Heart left ventricle (tissue), 16 donors: ENCODE measurements at regions not wholly inside any gene's neighbourhood (a gene's known extent, or its start where the extent isn't known, plus 50 kb on each side); places are given as distances from the start of the nearest gene placed in this dataset.

ENCODE experiments used
- ATAC-seq, 4 donors: fragments of 200-7000 bp; cut with Tn5 transposase; one replicate each; pipeline ENCODE4 v1.9.1; 2020 to 2022; ENCODE audit warnings: moderate library complexity in 4 of 4, mild to moderate bottlenecking in 3 of 4, moderate number of reproducible peaks in 1 of 4
- DNase-seq, 5 donors: peaks; one replicate each; pipeline ENCODE4 v3.0.0-alpha.2; 2020
- H3K27ac ChIP-seq, 12 donors: fragments of 200-600 bp; sonication (generic) in 4 of 12; one replicate each; pipeline versions ENCODE4 v1.5.0 to v1.8.0; 2016 to 2022; ENCODE audit warnings: mild to moderate bottlenecking in 2 of 12
- H3K27me3 ChIP-seq, 9 donors: fragments of 200-600 bp; sonication (generic) in 2 of 9; one replicate each; pipeline versions ENCODE4 v1.5.1 to v1.8.0; 2016 to 2022; ENCODE audit warnings: mild to moderate bottlenecking in 3 of 9
- H3K36me3 ChIP-seq, 9 donors: fragments of 200-600 bp; sonication (generic) in 2 of 9; one replicate each; pipeline versions ENCODE4 v1.5.0 to v1.8.0; 2018 to 2022; ENCODE audit warnings: mild to moderate bottlenecking in 2 of 9
- H3K4me1 ChIP-seq, 12 donors: fragments of 200-600 bp; sonication (generic) in 4 of 12; one replicate each; pipeline versions ENCODE4 v1.5.0 to v1.8.0; 2016 to 2022; ENCODE audit warnings: mild to moderate bottlenecking in 3 of 12
- H3K4me3 ChIP-seq, 12 donors: fragments of 200-600 bp; sonication (generic) in 4 of 12; one replicate each; pipeline versions ENCODE4 v1.5.0 to v1.8.0; 2017 to 2022; ENCODE audit warnings: mild to moderate bottlenecking in 9 of 12, moderate library complexity in 4 of 12
- H3K9me3 ChIP-seq, 12 donors: fragments of 200-600 bp; sonication (generic) in 4 of 12; one replicate each; pipeline versions ENCODE4 v1.5.0 to v1.8.0; 2016 to 2022; ENCODE audit warnings: mild to moderate bottlenecking in 1 of 12
- POLR2A ChIP-seq, 2 donors: fragments of 450-650 bp; IDR thresholded peaks; one replicate each; pipeline ENCODE4 v1.6.1; 2017; ENCODE audit warnings: antibody characterized with exemption in 2 of 2, mild to moderate bottlenecking in 2 of 2, moderate library complexity in 2 of 2
- WGBS, 4 donors: extraction: QIAGEN DNeasy Blood & Tissue Kit in 2 of 4; methylation state at CpG; one replicate each; pipeline versions ENCODE4 v1.1.5 to v1.1.7; 2013 to 2018; 5-methylcytosine and 5-hydroxymethylcytosine counted together
- intact Hi-C, 10 donors: fragments of 100-400 bp; cut with DNase I; formaldehyde crosslinking; loops; one replicate each; pipeline versions ENCODE4 v1.11.1 to v1.14.2; 2022
- TF ChIP-seq, protein P1 (sequence below), 12 donors: fragments of 200-600 bp; sonication (generic) in 4 of 12; IDR thresholded peaks; one replicate each; pipeline versions ENCODE4 v1.5.0 to v1.8.0; 2018 to 2022; ENCODE audit warnings: antibody characterized with exemption in 12 of 12, mild to moderate bottlenecking in 5 of 12
- donor health status: ischemic (EF 13 %, LVEDD 7.1; RV severe dilation, severe dysfunction).
- donor health status: healthy with polysubstance abuse.
- donor health status: DM: no; HTN: yes; CAD: no.
- donor health status: DM: no; HTN: no; CAD: no.
- donor health status: ischemic (EF 25% LVEDD 6.9; RV normal size, moderate dysfunction).
- donor health status: ischemic (EF 25% LVEDD 5.7; RV mildly dilated, moderate dysfunction).
- donor health status: healthy.
- donor health status: DM: yes; HTN: yes; CAD: no.
- donor health status: ischemic (EF 35%, LVEDD 5.7; RV mildly dilated, moderate dysfunction).
- donor health status: nonischemic (EF 11% LVEDD 7.7; RV severe dilation, severe dysfunction).
- donor health status: DM: yes; HTN: yes; CAD: no.
- donor health status: PGD.
- donor health status: ischemic (EF 29% LVEDD 5.4; RV normal size, mild dysfunction).
- donor health status: nonischemic (EF 23%, LVEDD 6.1; RV moderate dilation, normal function).

DNA sequence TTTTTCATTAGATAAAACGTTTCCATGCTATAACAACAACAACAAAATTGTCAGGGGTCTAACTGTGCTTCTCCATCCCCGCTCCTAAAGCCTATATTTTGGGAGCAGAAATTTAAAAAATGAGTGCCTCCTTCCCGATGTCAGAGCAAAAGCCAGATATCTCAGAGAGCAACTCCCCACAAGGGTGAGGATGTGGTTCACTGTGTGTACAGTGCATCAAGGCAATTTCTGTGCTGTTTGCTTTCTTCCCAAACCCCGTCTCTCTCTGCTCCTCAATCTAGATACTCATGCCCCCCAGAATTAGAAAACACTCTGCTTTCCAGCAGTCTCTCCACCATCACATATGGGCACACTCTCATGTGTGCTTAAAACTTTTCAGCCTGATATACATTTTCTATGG is 76.7 kb upstream of the MBNL1 start:
- TF ChIP-seq, protein P1, sequence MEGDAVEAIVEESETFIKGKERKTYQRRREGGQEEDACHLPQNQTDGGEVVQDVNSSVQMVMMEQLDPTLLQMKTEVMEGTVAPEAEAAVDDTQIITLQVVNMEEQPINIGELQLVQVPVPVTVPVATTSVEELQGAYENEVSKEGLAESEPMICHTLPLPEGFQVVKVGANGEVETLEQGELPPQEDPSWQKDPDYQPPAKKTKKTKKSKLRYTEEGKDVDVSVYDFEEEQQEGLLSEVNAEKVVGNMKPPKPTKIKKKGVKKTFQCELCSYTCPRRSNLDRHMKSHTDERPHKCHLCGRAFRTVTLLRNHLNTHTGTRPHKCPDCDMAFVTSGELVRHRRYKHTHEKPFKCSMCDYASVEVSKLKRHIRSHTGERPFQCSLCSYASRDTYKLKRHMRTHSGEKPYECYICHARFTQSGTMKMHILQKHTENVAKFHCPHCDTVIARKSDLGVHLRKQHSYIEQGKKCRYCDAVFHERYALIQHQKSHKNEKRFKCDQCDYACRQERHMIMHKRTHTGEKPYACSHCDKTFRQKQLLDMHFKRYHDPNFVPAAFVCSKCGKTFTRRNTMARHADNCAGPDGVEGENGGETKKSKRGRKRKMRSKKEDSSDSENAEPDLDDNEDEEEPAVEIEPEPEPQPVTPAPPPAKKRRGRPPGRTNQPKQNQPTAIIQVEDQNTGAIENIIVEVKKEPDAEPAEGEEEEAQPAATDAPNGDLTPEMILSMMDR (IDR thresholded peaks at IDR 0.05): no peak
- intact Hi-C loops: no loop called here
- no peak overlapping the region for H3K4me3 ChIP-seq
- no peaks in the 10 kb centered on the region for H3K27me3 ChIP-seq
- 76 to 88% (median 84%) methylated on average over 4 of the region's 4 CpGs for WGBS, 4 donors
- peaks cover 0 to 46% (median 0%) of the 10 kb centered on the region in 12 donors for H3K4me1 ChIP-seq
- peaks cover 0 to 7% (median 0%) of the 10 kb centered on the region in 12 donors for H3K9me3 ChIP-seq
- DNase-seq (no peak), ATAC-seq (no peak)
- peak overlapping the region in 1 of 12 donors; percentile 37 for H3K27ac ChIP-seq
- no peaks in the 10 kb centered on the region for H3K36me3 ChIP-seq

DNA sequence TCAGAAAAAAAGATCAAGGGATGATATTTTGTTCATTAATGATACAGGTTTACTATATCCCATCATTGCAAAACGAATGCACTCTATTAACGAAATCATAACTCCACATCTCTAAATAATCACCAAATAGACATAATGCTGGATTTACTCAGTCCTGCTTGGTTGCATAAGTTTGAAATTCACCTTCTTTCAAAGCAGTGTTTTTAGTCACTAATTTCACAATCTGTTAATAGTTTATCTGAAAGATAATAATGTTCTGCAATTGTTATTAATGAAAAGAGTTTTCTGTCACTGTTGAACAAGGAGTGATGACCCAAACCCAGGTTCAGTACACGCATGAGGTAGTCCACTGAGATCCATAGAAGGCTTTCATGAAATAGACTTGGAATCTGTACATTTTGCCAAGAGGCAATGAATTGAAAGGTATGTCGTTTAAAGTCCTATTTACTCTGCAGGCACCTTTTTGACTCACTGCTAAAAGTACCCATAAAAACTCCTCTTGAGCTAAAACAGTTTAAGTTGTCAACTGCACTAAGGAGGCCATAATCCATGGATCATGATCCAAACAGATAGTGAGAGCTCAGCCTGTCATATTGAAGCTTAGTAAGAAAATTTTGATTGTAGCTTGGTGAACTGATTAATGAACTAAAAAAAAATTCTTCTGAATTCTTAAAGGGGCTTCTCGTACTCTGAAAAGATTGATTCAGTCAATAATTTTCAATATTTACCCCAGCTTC is 75.6 kb upstream of the MBNL1 start:
- ATAC-seq (no peak), DNase-seq (no peak)
- Histone ChIP-seq H3K27ac (peak overlapping the region in 1 of 12 donors; percentile 92), H3K9me3 (peaks cover 0 to 7% (median 0%) of the 10 kb centered on the region in 12 donors), H3K4me1 (peaks cover 0 to 56% (median 4%) of the 10 kb centered on the region in 12 donors), H3K27me3 (no peaks in the 10 kb centered on the region), H3K4me3 (peak overlapping the region in 2 of 12 donors; percentile 25 to 44), H3K36me3 (no peaks in the 10 kb centered on the region)
- 83 to 91% (median 89%) methylated on average over 5 of the region's 5 CpGs for WGBS, 4 donors
- intact Hi-C loops: no loop called here
- TF ChIP-seq POLR2A (IDR thresholded peaks at IDR 0.05): no peak
- TF ChIP-seq, protein P1 (IDR thresholded peaks at IDR 0.05): no peak

DNA sequence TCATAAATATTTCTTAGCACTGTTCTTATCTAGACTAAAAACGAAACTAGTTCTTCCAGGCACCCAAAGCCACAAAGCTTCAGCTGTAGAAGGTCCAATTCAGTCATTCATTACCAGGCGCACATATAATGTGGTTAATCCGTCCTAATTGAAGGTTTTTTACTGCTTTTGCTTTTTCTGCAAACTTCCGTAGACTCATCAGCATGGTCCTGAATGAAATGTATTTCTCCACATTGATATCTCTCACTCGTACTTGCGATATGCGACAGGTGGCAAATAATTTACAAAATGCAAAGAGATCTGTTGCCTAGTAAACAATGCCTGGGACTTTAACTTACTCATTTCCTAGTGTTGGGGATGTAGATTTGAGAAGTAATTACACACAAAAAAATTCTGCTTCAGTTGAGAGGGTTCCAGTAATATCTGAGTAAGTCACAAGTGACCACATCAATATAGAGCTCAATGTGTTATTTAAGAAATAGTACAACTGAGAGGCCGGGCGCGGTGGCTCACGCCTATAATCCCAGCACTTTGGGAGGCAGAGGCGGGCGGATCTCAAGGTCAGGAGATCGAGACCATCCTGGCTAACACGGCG is 75.0 kb upstream of the MBNL1 start:
- TF ChIP-seq, protein P1 (IDR thresholded peaks at IDR 0.05): no peak
- TF ChIP-seq POLR2A (IDR thresholded peaks at IDR 0.05): no peak
- Histone ChIP-seq H3K4me3 (peak overlapping the region in 2 of 12 donors; percentile 25 to 44), H3K27ac (peak overlapping the region in 1 of 12 donors; percentile 92), H3K27me3 (no peaks in the 10 kb centered on the region), H3K9me3 (peaks cover 0 to 7% (median 0%) of the 10 kb centered on the region in 12 donors), H3K36me3 (no peaks in the 10 kb centered on the region), H3K4me1 (peaks cover 0 to 63% (median 6%) of the 10 kb centered on the region in 12 donors)
- DNase-seq (no peak), ATAC-seq (no peak)
- 89 to 92% (median 91%) methylated on average over 16 of the region's 16 CpGs for WGBS, 4 donors
- intact Hi-C loops: no loop called here

DNA sequence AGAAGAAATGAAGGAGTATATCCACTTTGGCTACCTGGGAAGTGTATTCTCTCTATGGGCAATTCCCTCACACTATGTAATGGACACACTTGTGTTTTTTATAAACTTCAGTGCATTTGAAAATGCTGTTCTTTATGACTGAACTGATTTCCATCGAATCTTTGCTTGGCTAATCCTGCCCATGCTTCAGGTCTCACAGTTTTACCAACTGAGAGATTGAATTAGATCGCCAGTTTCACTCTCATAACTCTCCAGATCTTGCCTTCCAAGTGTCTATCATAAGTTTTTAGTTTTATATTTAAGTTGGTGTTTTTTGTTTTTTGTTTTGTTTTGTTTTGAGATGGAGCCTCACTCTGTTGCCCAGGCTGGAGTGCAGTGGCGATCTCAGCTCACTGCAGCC is 73.5 kb upstream of the MBNL1 start:
- no peak for TF ChIP-seq POLR2A (IDR thresholded peaks at IDR 0.05)
- TF ChIP-seq, protein P1 (IDR thresholded peaks at IDR 0.05): no peak
- 94 to 97% (median 95%) methylated on average over 3 of the region's 3 CpGs for WGBS, 4 donors

More for the DNA sequence above, 73.5 kb upstream of the MBNL1 start:
- Histone ChIP-seq H3K4me1 (peaks cover 0 to 74% (median 9%) of the 10 kb centered on the region in 12 donors), H3K4me3 (no peak overlapping the region), H3K27me3 (no peaks in the 10 kb centered on the region), H3K27ac (peak overlapping the region in 1 of 12 donors; percentile 92), H3K9me3 (peaks cover 0 to 7% (median 0%) of the 10 kb centered on the region in 12 donors), H3K36me3 (no peaks in the 10 kb centered on the region)
- intact Hi-C loops: no loop called here
- ATAC-seq: no peak
- no peak for DNase-seq
